Keratinocyte (primary cell): ENCODE measurements at regions not wholly inside any gene's neighbourhood (a gene's known extent, or its start where the extent isn't known, plus 50 kb on each side); places are given as distances from the start of the nearest gene placed in this dataset.

ENCODE experiments used
- DNase-seq: peaks from one replicate; pipeline ENCODE4 v3.0.0-alpha.2; 2011; ENCODE audit warnings: low read depth, missing footprints, low spot score
- FAIRE-seq: peaks from 2 replicates; lab custom pipeline; 2011; peaks lifted over from hg19 to GRCh38; lab: Jason Lieb, UNC
- H2AFZ ChIP-seq: 2 replicates; pipeline ENCODE4 v1.6.0; 2012; ENCODE audit warnings: low read length, control low read depth, inconsistent platforms; ENCODE audit not compliant: control insufficient read depth
- H3K27ac ChIP-seq: 2 replicates; pipeline ENCODE4 v1.5.1; 2011; ENCODE audit warnings: low read length; ENCODE audit not compliant: control insufficient read depth, insufficient read depth
- H3K27me3 ChIP-seq: 3 replicates; pipeline ENCODE4 v1.6.0; 2011; ENCODE audit warnings: low read length; ENCODE audit not compliant: control insufficient read depth, insufficient read depth; ENCODE audit errors: extremely low read depth
- H3K36me3 ChIP-seq, 2 experiments: 2 replicates in 1 of 2; 3 replicates in 1 of 2; pipeline ENCODE4 v1.5.1; 2011; ENCODE audit warnings: low read length in 2 of 2, mild to moderate bottlenecking in 1 of 2; ENCODE audit not compliant: control insufficient read depth in 2 of 2, insufficient read depth in 2 of 2; ENCODE audit errors: extremely low read depth in 1 of 2
- H3K4me1 ChIP-seq: 3 replicates; pipeline ENCODE4 v1.5.1; 2011; ENCODE audit warnings: low read length; ENCODE audit not compliant: control insufficient read depth, insufficient read depth; ENCODE audit errors: extremely low read depth
- H3K4me2 ChIP-seq: 3 replicates; pipeline ENCODE4 v1.6.0; 2011; ENCODE audit warnings: low read depth, low read length; ENCODE audit not compliant: control insufficient read depth, insufficient read depth; ENCODE audit errors: extremely low read depth
- H3K4me3 ChIP-seq, 3 experiments: fragments of 200-600 bp in 1 of 3; sonication (generic) in 1 of 3; 2 replicates in 2 of 3; 3 replicates in 1 of 3; pipeline ENCODE4 v1.5.1; 2011 to 2016; ENCODE audit warnings: low read length in 3 of 3, mild to moderate bottlenecking in 3 of 3, control low read depth in 2 of 3, inconsistent platforms in 1 of 3, low read depth in 1 of 3, mixed read lengths in 1 of 3, mixed run types in 1 of 3, moderate library complexity in 1 of 3; ENCODE audit not compliant: control insufficient read depth in 2 of 3, insufficient read depth in 2 of 3; ENCODE audit errors: extremely low read depth in 1 of 3
- H3K79me2 ChIP-seq: 2 replicates; pipeline ENCODE4 v1.6.0; 2012; ENCODE audit warnings: low read length; ENCODE audit not compliant: control insufficient read depth, insufficient read depth
- H3K9ac ChIP-seq: 3 replicates; pipeline ENCODE4 v1.6.0; 2011; ENCODE audit warnings: low read length; ENCODE audit not compliant: control insufficient read depth, insufficient read depth; ENCODE audit errors: extremely low read depth
- H3K9me1 ChIP-seq: 3 replicates; pipeline ENCODE4 v1.6.0; 2011; ENCODE audit warnings: low read length; ENCODE audit not compliant: control insufficient read depth, insufficient read depth; ENCODE audit errors: extremely low read depth
- H3K9me3 ChIP-seq: 2 replicates; pipeline ENCODE4 v1.5.1; 2012; ENCODE audit warnings: low read depth, low read length; ENCODE audit not compliant: control insufficient read depth
- H4K20me1 ChIP-seq: 3 replicates; pipeline ENCODE4 v1.6.0; 2011; ENCODE audit warnings: low read length; ENCODE audit not compliant: control insufficient read depth, insufficient read depth; ENCODE audit errors: extremely low read depth
- CTCF ChIP-seq, 3 experiments: IDR thresholded peaks in 1 of 3; conservative IDR thresholded peaks in 1 of 3; optimal IDR thresholded peaks in 1 of 3; 2 replicates in 2 of 3; 3 replicates in 1 of 3; pipeline versions ENCODE3 to v1.5.1; 2011; ENCODE audit warnings: low read length in 3 of 3, mild to moderate bottlenecking in 3 of 3, moderate library complexity in 2 of 3, control low read depth in 1 of 3, inconsistent platforms in 1 of 3; ENCODE audit not compliant: insufficient read depth in 2 of 3; ENCODE audit errors: extremely low read depth in 1 of 3
- EZH2 ChIP-seq: IDR thresholded peaks from one replicate; pipeline ENCODE4 v1.6.1; 2012; ENCODE audit warnings: inconsistent platforms, mild to moderate bottlenecking, low read length, moderate library complexity
- dilution Hi-C: fragments of 300-500 bp; cut with MboI; formaldehyde crosslinking; loops from one replicate; pipeline ENCODE4 v1.7.0; 2020; ENCODE audit warnings: low sequenced_read_pairs; ENCODE audit not compliant: extremely low pct_ligation_motif_present

- no peak for TF ChIP-seq CTCF (optimal IDR thresholded peaks at IDR 0.05 in 1 of 3, IDR thresholded peaks at IDR 0.05 in 1 of 3, conservative IDR thresholded peaks at IDR 0.05 in 1 of 3; ENCODE audit: extremely low read depth in 1 of 3, insufficient read depth in 2 of 3, low read length in 3 of 3)
- Histone ChIP-seq H3K4me2 (no peak overlapping the region), H3K9me1 (no peaks in the 10 kb centered on the region), H2AFZ (no peak overlapping the region), H3K79me2 (no peaks in the 10 kb centered on the region), H3K36me3 (no peaks in the 10 kb centered on the region), H3K4me3 (no peak overlapping the region), H4K20me1 (no peaks in the 10 kb centered on the region), H3K4me1 (no peaks in the 10 kb centered on the region), H3K27ac (no peak overlapping the region), H3K9me3 (no peaks in the 10 kb centered on the region), H3K27me3 (no peaks in the 10 kb centered on the region), H3K9ac (no peak overlapping the region)
- DNase-seq (no peak), FAIRE-seq (no peak)
- dilution Hi-C loops: no loop called here
These were observed 349.5 kb downstream of the GRIN2B start for GRCh38 chr12:13631873-13632272.

- no peak for FAIRE-seq
- dilution Hi-C loops: no loop called here
- no peaks in the 10 kb centered on the region for H3K36me3 ChIP-seq
These were observed 351.0 kb downstream of the GRIN2B start for GRCh38 chr12:13630354-13630753.

More at GRCh38 chr12:13630354-13630753, 351.0 kb downstream of the GRIN2B start:
- Histone ChIP-seq H3K27me3 (no peaks in the 10 kb centered on the region), H3K9me3 (no peaks in the 10 kb centered on the region), H2AFZ (no peak overlapping the region), H3K4me1 (no peaks in the 10 kb centered on the region), H3K79me2 (no peaks in the 10 kb centered on the region), H4K20me1 (no peaks in the 10 kb centered on the region), H3K9me1 (no peaks in the 10 kb centered on the region), H3K27ac (no peak overlapping the region), H3K4me3 (no peak overlapping the region), H3K9ac (no peak overlapping the region), H3K4me2 (no peak overlapping the region)
- no peak for DNase-seq
- TF ChIP-seq CTCF (optimal IDR thresholded peaks at IDR 0.05 in 1 of 3, IDR thresholded peaks at IDR 0.05 in 1 of 3, conservative IDR thresholded peaks at IDR 0.05 in 1 of 3; ENCODE audit: extremely low read depth in 1 of 3, insufficient read depth in 2 of 3, low read length in 3 of 3): no peak
- no peak for TF ChIP-seq EZH2
